ENCODE measurements at regions not wholly inside any gene's neighbourhood (a gene's known extent, or its start where the extent isn't known, plus 50 kb on each side); places are given as distances from the start of the nearest gene placed in this dataset.

- Histone ChIP-seq H3K9ac (ENCODE audit: insufficient read depth, low read length) (no peak overlapping the region), H3K27ac (ENCODE audit: insufficient read depth, low read length) (no peak overlapping the region), H3K4me2 (ENCODE audit: extremely low read depth, insufficient read depth, low read length) (no peak overlapping the region), H3K4me1 (ENCODE audit: control insufficient read depth, extremely low read depth, insufficient read depth, low read length) (no peaks in the 10 kb centered on the region), H3K4me3 (replicated peaks in 1 of 4; ENCODE audit: control extremely low read depth in 1 of 4, insufficient read depth in 1 of 4, low read depth in 3 of 4, low read length in 4 of 4) (no peak overlapping the region), H2AFZ (ENCODE audit: low read length) (no peak overlapping the region), H3K79me2 (ENCODE audit: control insufficient read depth, insufficient read depth, low read length) (no peaks in the 10 kb centered on the region), H3K36me3 (ENCODE audit: control insufficient read depth, insufficient read depth, low read length) (no peaks in the 10 kb centered on the region), H3K9me3 (ENCODE audit: control insufficient read depth, insufficient read depth, low read depth, low read length) (no peaks in the 10 kb centered on the region), H3K27me3 (ENCODE audit: control insufficient read depth, insufficient read depth, low read length) (no peaks in the 10 kb centered on the region), H4K20me1 (ENCODE audit: control insufficient read depth, extremely low read depth, insufficient read depth, low read length) (no peaks in the 10 kb centered on the region)
- no peak for DNase-seq (ENCODE audit: low read depth in 2 of 2)
- TF ChIP-seq EZH2 (IDR thresholded peaks at IDR 0.05; ENCODE audit: low read length, missing control alignments) (no peak), CTCF (conservative IDR thresholded peaks at IDR 0.05 in 1 of 2, IDR thresholded peaks at IDR 0.05 in 1 of 2; ENCODE audit: low read depth in 1 of 2, low read length in 2 of 2) (no peak)
Observed at GRCh38 chr13:39803156-39803555, 147.7 kb downstream of the COG6 start.

GRCh38 chr13:39803851-39804250, 148.4 kb downstream of the COG6 start:
- Histone ChIP-seq H3K79me2 (ENCODE audit: control insufficient read depth, insufficient read depth, low read length) (no peaks in the 10 kb centered on the region), H3K27me3 (ENCODE audit: control insufficient read depth, insufficient read depth, low read length) (no peaks in the 10 kb centered on the region), H3K4me2 (ENCODE audit: extremely low read depth, insufficient read depth, low read length) (no peak overlapping the region), H3K4me3 (replicated peaks in 1 of 4; ENCODE audit: control extremely low read depth in 1 of 4, insufficient read depth in 1 of 4, low read depth in 3 of 4, low read length in 4 of 4) (no peak overlapping the region), H3K4me1 (ENCODE audit: control insufficient read depth, extremely low read depth, insufficient read depth, low read length) (no peaks in the 10 kb centered on the region), H3K36me3 (ENCODE audit: control insufficient read depth, insufficient read depth, low read length) (no peaks in the 10 kb centered on the region), H3K9ac (ENCODE audit: insufficient read depth, low read length) (no peak overlapping the region), H3K27ac (ENCODE audit: insufficient read depth, low read length) (no peak overlapping the region), H2AFZ (ENCODE audit: low read length) (no peak overlapping the region), H4K20me1 (ENCODE audit: control insufficient read depth, extremely low read depth, insufficient read depth, low read length) (no peaks in the 10 kb centered on the region), H3K9me3 (ENCODE audit: control insufficient read depth, insufficient read depth, low read depth, low read length) (no peaks in the 10 kb centered on the region)
- TF ChIP-seq CTCF (conservative IDR thresholded peaks at IDR 0.05 in 1 of 2, IDR thresholded peaks at IDR 0.05 in 1 of 2; ENCODE audit: low read depth in 1 of 2, low read length in 2 of 2) (no peak), EZH2 (IDR thresholded peaks at IDR 0.05; ENCODE audit: low read length, missing control alignments) (no peak)
- no peak for DNase-seq (ENCODE audit: low read depth in 2 of 2)

- no peak for DNase-seq (ENCODE audit: low read depth in 2 of 2)
- no peaks in the 10 kb centered on the region for H3K36me3 ChIP-seq (ENCODE audit: control insufficient read depth, insufficient read depth, low read length)
- TF ChIP-seq EZH2 (IDR thresholded peaks at IDR 0.05; ENCODE audit: low read length, missing control alignments), result no peak
- TF ChIP-seq CTCF (conservative IDR thresholded peaks at IDR 0.05 in 1 of 2, IDR thresholded peaks at IDR 0.05 in 1 of 2; ENCODE audit: low read depth in 1 of 2, low read length in 2 of 2), result no peak
- H3K9me3 ChIP-seq (ENCODE audit: control insufficient read depth, insufficient read depth, low read depth, low read length), result no peaks in the 10 kb centered on the region
- no peak overlapping the region for H3K27ac ChIP-seq (ENCODE audit: insufficient read depth, low read length)
- no peaks in the 10 kb centered on the region for H3K4me1 ChIP-seq (ENCODE audit: control insufficient read depth, extremely low read depth, insufficient read depth, low read length)
- no peak overlapping the region for H3K4me2 ChIP-seq (ENCODE audit: extremely low read depth, insufficient read depth, low read length)
- no peaks in the 10 kb centered on the region for H4K20me1 ChIP-seq (ENCODE audit: control insufficient read depth, extremely low read depth, insufficient read depth, low read length)
- no peaks in the 10 kb centered on the region for H3K27me3 ChIP-seq (ENCODE audit: control insufficient read depth, insufficient read depth, low read length)
- H3K79me2 ChIP-seq (ENCODE audit: control insufficient read depth, insufficient read depth, low read length), result no peaks in the 10 kb centered on the region
- H3K4me3 ChIP-seq (replicated peaks in 1 of 4; ENCODE audit: control extremely low read depth in 1 of 4, insufficient read depth in 1 of 4, low read depth in 3 of 4, low read length in 4 of 4), result no peak overlapping the region
- H3K9ac ChIP-seq (ENCODE audit: insufficient read depth, low read length), result no peak overlapping the region
- no peak overlapping the region for H2AFZ ChIP-seq (ENCODE audit: low read length)
Observed at GRCh38 chr13:39804332-39805210, 149.1 kb downstream of the COG6 start.

All from fibroblast of lung (primary cell).